ENCODE measurements at regions not wholly inside any gene's neighbourhood (a gene's known extent, or its start where the extent isn't known, plus 50 kb on each side); places are given as distances from the start of the nearest gene placed in this dataset.

GRCh38 chrX:10756441-10756840 is 136.1 kb upstream of the MID1 start:
- H3K4me2 ChIP-seq (ENCODE audit: low read depth, low read length, poor library complexity, severe bottlenecking), result no peak overlapping the region
- H2AFZ ChIP-seq (ENCODE audit: low read length), result no peak overlapping the region
- no peaks in the 10 kb centered on the region for H3K9me3 ChIP-seq (ENCODE audit: insufficient read depth, low read depth, low read length)
- H3K27me3 ChIP-seq (ENCODE audit: insufficient read depth, low read length, poor library complexity, severe bottlenecking), result no peaks in the 10 kb centered on the region
- no peak overlapping the region for H3K9ac ChIP-seq (ENCODE audit: low read depth, low read length, poor library complexity, severe bottlenecking)
- no peaks in the 10 kb centered on the region for H3K36me3 ChIP-seq (ENCODE audit: insufficient read depth, low read length)
- no peak overlapping the region for H3K4me3 ChIP-seq (ENCODE audit: low read length, poor library complexity, severe bottlenecking)
- no peak for TF ChIP-seq EZH2phosphoT487 (IDR thresholded peaks at IDR 0.05; ENCODE audit: borderline replicate concordance)
- TF ChIP-seq, protein P1, sequence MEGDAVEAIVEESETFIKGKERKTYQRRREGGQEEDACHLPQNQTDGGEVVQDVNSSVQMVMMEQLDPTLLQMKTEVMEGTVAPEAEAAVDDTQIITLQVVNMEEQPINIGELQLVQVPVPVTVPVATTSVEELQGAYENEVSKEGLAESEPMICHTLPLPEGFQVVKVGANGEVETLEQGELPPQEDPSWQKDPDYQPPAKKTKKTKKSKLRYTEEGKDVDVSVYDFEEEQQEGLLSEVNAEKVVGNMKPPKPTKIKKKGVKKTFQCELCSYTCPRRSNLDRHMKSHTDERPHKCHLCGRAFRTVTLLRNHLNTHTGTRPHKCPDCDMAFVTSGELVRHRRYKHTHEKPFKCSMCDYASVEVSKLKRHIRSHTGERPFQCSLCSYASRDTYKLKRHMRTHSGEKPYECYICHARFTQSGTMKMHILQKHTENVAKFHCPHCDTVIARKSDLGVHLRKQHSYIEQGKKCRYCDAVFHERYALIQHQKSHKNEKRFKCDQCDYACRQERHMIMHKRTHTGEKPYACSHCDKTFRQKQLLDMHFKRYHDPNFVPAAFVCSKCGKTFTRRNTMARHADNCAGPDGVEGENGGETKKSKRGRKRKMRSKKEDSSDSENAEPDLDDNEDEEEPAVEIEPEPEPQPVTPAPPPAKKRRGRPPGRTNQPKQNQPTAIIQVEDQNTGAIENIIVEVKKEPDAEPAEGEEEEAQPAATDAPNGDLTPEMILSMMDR (conservative IDR thresholded peaks at IDR 0.05; ENCODE audit: low read length), result no peak
- H3K4me1 ChIP-seq (ENCODE audit: insufficient read depth, low read length, poor library complexity, severe bottlenecking), result no peaks in the 10 kb centered on the region
- no peaks in the 10 kb centered on the region for H3F3A ChIP-seq (ENCODE audit: low read depth)
- H4K20me1 ChIP-seq (ENCODE audit: insufficient read depth, low read length, poor library complexity, severe bottlenecking), result no peaks in the 10 kb centered on the region
- H3K79me2 ChIP-seq (ENCODE audit: insufficient read depth, low read length), result no peaks in the 10 kb centered on the region
- no peaks in the 10 kb centered on the region for H3K9me2 ChIP-seq (replicated peaks; ENCODE audit: low read depth, low read length)

DNA sequence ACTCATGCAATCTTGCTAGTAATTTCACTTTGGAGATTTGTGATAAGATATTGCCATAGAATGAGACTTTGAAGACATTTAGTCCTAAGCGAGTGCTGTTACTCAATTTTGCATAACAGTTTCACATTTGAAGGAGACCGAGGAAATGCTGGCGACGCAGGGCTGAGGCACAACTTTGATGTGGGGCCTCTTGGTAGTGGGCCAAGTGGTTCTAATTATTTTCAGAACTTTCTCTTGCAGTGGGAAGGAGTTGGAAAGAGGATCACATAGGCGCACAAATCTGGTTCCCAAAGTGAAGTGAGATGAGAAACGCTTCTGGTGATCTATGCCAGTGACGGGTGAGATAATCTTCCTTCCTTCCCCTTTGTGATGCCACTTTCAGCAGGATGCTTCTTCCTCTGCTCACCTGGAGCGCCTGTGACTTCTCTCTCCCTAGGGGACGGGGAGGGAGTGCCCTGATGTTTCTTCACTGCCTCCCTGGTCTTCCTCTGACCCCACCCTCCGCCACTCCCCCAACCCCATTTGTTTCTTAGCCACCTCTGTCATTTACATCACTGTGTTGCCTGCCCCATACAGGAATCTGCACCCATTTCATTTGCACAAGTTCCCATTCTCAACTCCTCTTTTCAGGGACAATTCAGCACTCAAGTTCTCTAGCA is 138.9 kb upstream of the MID1 start:
- H3K4me1 ChIP-seq (ENCODE audit: insufficient read depth, low read length, poor library complexity, severe bottlenecking), result no peaks in the 10 kb centered on the region
- no peaks in the 10 kb centered on the region for H4K20me1 ChIP-seq (ENCODE audit: insufficient read depth, low read length, poor library complexity, severe bottlenecking)
- H3K4me2 ChIP-seq (ENCODE audit: low read depth, low read length, poor library complexity, severe bottlenecking), result no peak overlapping the region
- H2AFZ ChIP-seq (ENCODE audit: low read length), result no peak overlapping the region
- H3K36me3 ChIP-seq (ENCODE audit: insufficient read depth, low read length), result no peaks in the 10 kb centered on the region
- H3F3A ChIP-seq (ENCODE audit: low read depth), result no peaks in the 10 kb centered on the region
- TF ChIP-seq EZH2phosphoT487 (IDR thresholded peaks at IDR 0.05; ENCODE audit: borderline replicate concordance), result no peak
- TF ChIP-seq, protein P1 (conservative IDR thresholded peaks at IDR 0.05; ENCODE audit: low read length), result no peak
- no peaks in the 10 kb centered on the region for H3K9me3 ChIP-seq (ENCODE audit: insufficient read depth, low read depth, low read length)
- H3K79me2 ChIP-seq (ENCODE audit: insufficient read depth, low read length), result no peaks in the 10 kb centered on the region
- no peaks in the 10 kb centered on the region for H3K27me3 ChIP-seq (ENCODE audit: insufficient read depth, low read length, poor library complexity, severe bottlenecking)
- no peak overlapping the region for H3K4me3 ChIP-seq (ENCODE audit: low read length, poor library complexity, severe bottlenecking)
- no peak overlapping the region for H3K9ac ChIP-seq (ENCODE audit: low read depth, low read length, poor library complexity, severe bottlenecking)
- H3K9me2 ChIP-seq (replicated peaks; ENCODE audit: low read depth, low read length), result no peaks in the 10 kb centered on the region

GRCh38 chrX:10761447-10761846 is 141.1 kb upstream of the MID1 start:
- Histone ChIP-seq H3K4me3 (ENCODE audit: low read length, poor library complexity, severe bottlenecking) (no peak overlapping the region), H3K4me2 (ENCODE audit: low read depth, low read length, poor library complexity, severe bottlenecking) (no peak overlapping the region), H3F3A (ENCODE audit: low read depth) (no peaks in the 10 kb centered on the region), H3K27me3 (ENCODE audit: insufficient read depth, low read length, poor library complexity, severe bottlenecking) (no peaks in the 10 kb centered on the region), H4K20me1 (ENCODE audit: insufficient read depth, low read length, poor library complexity, severe bottlenecking) (no peaks in the 10 kb centered on the region), H2AFZ (ENCODE audit: low read length) (no peak overlapping the region), H3K9me2 (replicated peaks; ENCODE audit: low read depth, low read length) (no peaks in the 10 kb centered on the region), H3K79me2 (ENCODE audit: insufficient read depth, low read length) (no peaks in the 10 kb centered on the region), H3K9ac (ENCODE audit: low read depth, low read length, poor library complexity, severe bottlenecking) (no peak overlapping the region), H3K4me1 (ENCODE audit: insufficient read depth, low read length, poor library complexity, severe bottlenecking) (no peaks in the 10 kb centered on the region), H3K36me3 (ENCODE audit: insufficient read depth, low read length) (no peaks in the 10 kb centered on the region), H3K9me3 (ENCODE audit: insufficient read depth, low read depth, low read length) (no peaks in the 10 kb centered on the region)
- TF ChIP-seq, protein P1 (conservative IDR thresholded peaks at IDR 0.05; ENCODE audit: low read length), result no peak
- no peak for TF ChIP-seq EZH2phosphoT487 (IDR thresholded peaks at IDR 0.05; ENCODE audit: borderline replicate concordance)
